HEK293 (cell line): ENCODE measurements at regions not wholly inside any gene's neighbourhood (a gene's known extent, or its start where the extent isn't known, plus 50 kb on each side); places are given as distances from the start of the nearest gene placed in this dataset.

Source experiments
- CTCF ChIA-PET: fragments of 350-600 bp; formaldehyde crosslinking; extraction: SDS; loops from one replicate; lab custom pipeline; 2021; ENCODE audit warnings: antibody characterized with exemption; lab: Yijun Ruan, JAX
- POLR2A ChIA-PET: fragments of 300-600 bp; formaldehyde crosslinking; extraction: SDS; loops from one replicate; lab custom pipeline; 2020; ENCODE audit warnings: antibody characterized with exemption, inconsistent platforms; lab: Yijun Ruan, JAX
- H3K27ac ChIP-seq: fragments of 200-500 bp; sonication (Bioruptor generic); 2 replicates; pipeline ENCODE4 v1.5.1; 2014; ENCODE audit warnings: low read depth, low read length, control low read depth, inconsistent platforms; ENCODE audit errors: extremely low read depth
- H3K36me3 ChIP-seq, 2 experiments: fragments of 200-500 bp in 1 of 2; sonication (Bioruptor generic) in 1 of 2; 1 replicate in 1 of 2; 2 replicates in 1 of 2; pipeline ENCODE4 v1.5.1; 2014 to 2017; ENCODE audit warnings: inconsistent platforms in 2 of 2, low read length in 2 of 2; ENCODE audit not compliant: control insufficient read depth in 2 of 2, insufficient read depth in 1 of 2
- H3K4me1 ChIP-seq: fragments of 200-500 bp; sonication (Bioruptor generic); 2 replicates; pipeline ENCODE4 v1.5.1; 2014; ENCODE audit warnings: mild to moderate bottlenecking, low read length, inconsistent platforms; ENCODE audit not compliant: control insufficient read depth, insufficient read depth
- H3K4me3 ChIP-seq: 2 replicates; pipeline ENCODE4 v1.5.1; 2011; ENCODE audit warnings: low read depth, mild to moderate bottlenecking, control low read depth, low read length, moderate library complexity
- H3K9me3 ChIP-seq: fragments of 200-500 bp; sonication (Bioruptor generic); 2 replicates; pipeline ENCODE4 v1.5.1; 2014; ENCODE audit warnings: low read depth, low read length, inconsistent platforms; ENCODE audit not compliant: control insufficient read depth, insufficient read depth
- AEBP2 ChIP-seq: fragments of 450-650 bp; formaldehyde crosslinking; IDR thresholded peaks from 2 replicates; pipeline ENCODE4 v1.5.1; 2016; ENCODE audit warnings: missing biosample characterization, missing genetic modification characterization, borderline replicate concordance
- BCL11B ChIP-seq: fragments of 450-650 bp; formaldehyde crosslinking; IDR thresholded peaks from 2 replicates; pipeline ENCODE4 v1.5.1; 2016; ENCODE audit warnings: low read depth, missing biosample characterization, missing genetic modification characterization
- BCL6B ChIP-seq: fragments of 450-650 bp; formaldehyde crosslinking; IDR thresholded peaks from 2 replicates; pipeline ENCODE4 v1.5.1; 2017; ENCODE audit warnings: missing biosample characterization, missing genetic modification characterization
- INSM2 ChIP-seq: fragments of 450-650 bp; formaldehyde crosslinking; IDR thresholded peaks from 2 replicates; pipeline ENCODE4 v1.5.1; 2016; ENCODE audit warnings: missing biosample characterization, missing genetic modification characterization
- KLF9 ChIP-seq: fragments of 450-650 bp; formaldehyde crosslinking; IDR thresholded peaks from 2 replicates; pipeline ENCODE4 v1.5.1; 2016; ENCODE audit warnings: missing biosample characterization, missing genetic modification characterization, low read depth
- MZF1 ChIP-seq: fragments of 450-650 bp; formaldehyde crosslinking; IDR thresholded peaks from 2 replicates; pipeline ENCODE4 v1.5.1; 2017; ENCODE audit warnings: missing biosample characterization, missing genetic modification characterization, borderline replicate concordance
- PRDM4 ChIP-seq: fragments of 450-650 bp; formaldehyde crosslinking; IDR thresholded peaks from 2 replicates; pipeline ENCODE4 v1.5.1; 2017; ENCODE audit warnings: missing biosample characterization, missing genetic modification characterization
- RBAK ChIP-seq: fragments of 450-650 bp; formaldehyde crosslinking; IDR thresholded peaks from 2 replicates; pipeline ENCODE4 v1.5.1; 2016; ENCODE audit warnings: missing biosample characterization, missing genetic modification characterization
- SETDB1 ChIP-seq: IDR thresholded peaks from one replicate; pipeline ENCODE4 v1.6.1; 2017; ENCODE audit warnings: mild to moderate bottlenecking, low read length, moderate library complexity, mixed read lengths; ENCODE audit not compliant: insufficient read length
- ZBTB8A ChIP-seq: fragments of 450-650 bp; formaldehyde crosslinking; IDR thresholded peaks from 2 replicates; pipeline ENCODE4 v1.5.1; 2016; ENCODE audit warnings: missing biosample characterization, missing genetic modification characterization
- ZIC2 ChIP-seq: fragments of 450-650 bp; formaldehyde crosslinking; IDR thresholded peaks from 2 replicates; pipeline ENCODE4 v1.5.1; 2016; ENCODE audit warnings: missing biosample characterization, missing genetic modification characterization
- ZNF140 ChIP-seq: fragments of 450-650 bp; formaldehyde crosslinking; IDR thresholded peaks from 2 replicates; pipeline ENCODE4 v1.5.1; 2016; ENCODE audit warnings: missing biosample characterization, missing genetic modification characterization
- ZNF211 ChIP-seq: fragments of 450-650 bp; formaldehyde crosslinking; IDR thresholded peaks from 2 replicates; pipeline ENCODE4 v1.5.1; 2016; ENCODE audit warnings: low read depth, missing biosample characterization, missing genetic modification characterization
- ZNF223 ChIP-seq: fragments of 450-650 bp; formaldehyde crosslinking; IDR thresholded peaks from 2 replicates; pipeline ENCODE4 v1.5.1; 2016; ENCODE audit warnings: missing biosample characterization, missing genetic modification characterization
- ZNF324 ChIP-seq: fragments of 450-650 bp; formaldehyde crosslinking; IDR thresholded peaks from 2 replicates; pipeline ENCODE4 v1.5.1; 2016; ENCODE audit warnings: missing biosample characterization, missing genetic modification characterization
- ZNF354C ChIP-seq: fragments of 450-650 bp; formaldehyde crosslinking; IDR thresholded peaks from 2 replicates; pipeline ENCODE4 v1.5.1; 2016; ENCODE audit warnings: missing biosample characterization, missing genetic modification characterization, low read depth, borderline replicate concordance
- ZNF530 ChIP-seq: fragments of 450-650 bp; formaldehyde crosslinking; IDR thresholded peaks from 2 replicates; pipeline ENCODE4 v1.5.1; 2016; ENCODE audit warnings: low read depth, missing biosample characterization, missing genetic modification characterization
- ZNF560 ChIP-seq: fragments of 450-650 bp; formaldehyde crosslinking; IDR thresholded peaks from 2 replicates; pipeline ENCODE4 v1.5.1; 2017; ENCODE audit warnings: missing biosample characterization, missing genetic modification characterization, borderline replicate concordance
- ZNF561 ChIP-seq: fragments of 450-650 bp; IDR thresholded peaks from 2 replicates; pipeline ENCODE4 v1.5.1; 2018; ENCODE audit warnings: missing biosample characterization, missing genetic modification characterization, borderline replicate concordance
- ZNF664 ChIP-seq: fragments of 450-650 bp; formaldehyde crosslinking; IDR thresholded peaks from 2 replicates; pipeline ENCODE4 v1.5.1; 2016; ENCODE audit warnings: missing biosample characterization, missing genetic modification characterization
- ZNF692 ChIP-seq: fragments of 450-650 bp; formaldehyde crosslinking; IDR thresholded peaks from 2 replicates; pipeline ENCODE4 v1.5.1; 2016; ENCODE audit warnings: missing biosample characterization, missing genetic modification characterization
- ZNF701 ChIP-seq: fragments of 450-650 bp; formaldehyde crosslinking; IDR thresholded peaks from 2 replicates; pipeline ENCODE4 v1.5.1; 2016; ENCODE audit warnings: missing biosample characterization, missing genetic modification characterization

GRCh38 chr3:80068459-80068858 is 300.7 kb upstream of the ROBO1 start:
- no peaks in the 10 kb centered on the region for H3K9me3 ChIP-seq

GRCh38 chr3:80063535-80063934 is 295.7 kb upstream of the ROBO1 start:
- no peaks in the 10 kb centered on the region for H3K36me3 ChIP-seq
- ChIA-PET POLR2A (no interaction called here), CTCF (no interaction called here)
- no peaks in the 10 kb centered on the region for H3K9me3 ChIP-seq
- H3K4me3 ChIP-seq = no peak overlapping the region
- H3K27ac ChIP-seq = no peak overlapping the region
- H3K4me1 ChIP-seq = no peaks in the 10 kb centered on the region
- no peak for TF ChIP-seq ZBTB8A (tag by site-specific recombination)
- TF ChIP-seq SETDB1 = no peak
- TF ChIP-seq KLF9 (tag by site-specific recombination) = no peak
- no peak for TF ChIP-seq PRDM4
- TF ChIP-seq ZNF354C (tag by site-specific recombination) = no peak
- TF ChIP-seq ZNF692 (tag by site-specific recombination) = no peak
- no peak for TF ChIP-seq BCL11B
- TF ChIP-seq ZNF223 (tag by site-specific recombination) = no peak
- TF ChIP-seq INSM2 (tag by site-specific recombination) = no peak
- TF ChIP-seq ZNF701 (tag by site-specific recombination) = no peak
- no peak for TF ChIP-seq BCL6B (tag by site-specific recombination)

More at GRCh38 chr3:80068459-80068858, 300.7 kb upstream of the ROBO1 start:
- Histone ChIP-seq H3K4me1 (no peaks in the 10 kb centered on the region), H3K4me3 (no peak overlapping the region), H3K36me3 (no peaks in the 10 kb centered on the region), H3K27ac (no peak overlapping the region)
- CTCF ChIA-PET = no interaction called here
- POLR2A ChIA-PET = no interaction called here
- no peak for TF ChIP-seq ZIC2 (tag by site-specific recombination)
- no peak for TF ChIP-seq ZNF140
- no peak for TF ChIP-seq RBAK (tag by site-specific recombination)
- TF ChIP-seq ZNF324 (tag by site-specific recombination) = no peak
- no peak for TF ChIP-seq AEBP2 (tag by site-specific recombination)
- no peak for TF ChIP-seq MZF1 (tag by site-specific recombination)
- no peak for TF ChIP-seq ZNF664
- TF ChIP-seq INSM2 (tag by site-specific recombination) = no peak
- no peak for TF ChIP-seq ZNF530 (tag by site-specific recombination)
- no peak for TF ChIP-seq ZNF560 (tag by site-specific recombination)
- TF ChIP-seq ZNF211 (tag by site-specific recombination) = no peak
- no peak for TF ChIP-seq ZNF561
